NCI-H774 (cell line): ENCODE measurements at regions not wholly inside any gene's neighbourhood (a gene's known extent, or its start where the extent isn't known, plus 50 kb on each side); places are given as distances from the start of the nearest gene placed in this dataset.

Source experiments
- DNase-seq: peaks from one replicate; lab custom pipeline; 2025; lab: John Stamatoyannopoulos, UW

- no peak for DNase-seq
Measured at GRCh38 chr20:39825950-39826349, 863.1 kb downstream of the MAFB start.

- no peak for DNase-seq
Measured at GRCh38 chr20:39825524-39825923, 863.4 kb downstream of the DHX35 start.

- no peak for DNase-seq
Measured at GRCh38 chr20:39823224-39823623, 861.1 kb downstream of the DHX35 start.

- DNase-seq = no peak
Measured at GRCh38 chr20:39822667-39823066, 860.5 kb downstream of the DHX35 start.

GRCh38 chr20:39813190-39813829, 851.2 kb downstream of the DHX35 start:
- no peak for DNase-seq

GRCh38 chr20:39812116-39812515, 850.0 kb downstream of the DHX35 start:
- no peak for DNase-seq

- DNase-seq = no peak
Measured at GRCh38 chr20:39810309-39810708, 848.2 kb downstream of the DHX35 start.

- DNase-seq = no peak
Measured at GRCh38 chr20:39808613-39809012, 846.5 kb downstream of the DHX35 start.

GRCh38 chr20:39800548-39800947, 838.4 kb downstream of the DHX35 start:
- DNase-seq = no peak

GRCh38 chr20:39800111-39800510, 838.0 kb downstream of the DHX35 start:
- DNase-seq = no peak

GRCh38 chr20:39799366-39799965, 837.3 kb downstream of the DHX35 start:
- no peak for DNase-seq

- no peak for DNase-seq
Measured at GRCh38 chr20:39795401-39796272, 833.5 kb downstream of the DHX35 start.

- no peak for DNase-seq
Measured at GRCh38 chr20:39792334-39792733, 830.2 kb downstream of the DHX35 start.

GRCh38 chr20:39789411-39789810, 827.3 kb downstream of the DHX35 start:
- no peak for DNase-seq

GRCh38 chr20:39785252-39785917, 823.2 kb downstream of the DHX35 start:
- DNase-seq = no peak

- no peak for DNase-seq
Measured at GRCh38 chr20:39784693-39785092, 822.5 kb downstream of the DHX35 start.

- DNase-seq = no peak
Measured at GRCh38 chr20:39778847-39779604, 816.9 kb downstream of the DHX35 start.

- no peak for DNase-seq
Measured at GRCh38 chr20:39778431-39778830, 816.3 kb downstream of the DHX35 start.

GRCh38 chr20:39777610-39778009, 815.5 kb downstream of the DHX35 start:
- no peak for DNase-seq

- DNase-seq = no peak
Measured at GRCh38 chr20:39775110-39775509, 813.0 kb downstream of the DHX35 start.

- DNase-seq = no peak
Measured at GRCh38 chr20:39773380-39774000, 811.3 kb downstream of the DHX35 start.
